Endothelial cell of umbilical vein (primary cell): ENCODE measurements at regions not wholly inside any gene's neighbourhood (a gene's known extent, or its start where the extent isn't known, plus 50 kb on each side); places are given as distances from the start of the nearest gene placed in this dataset.

ENCODE experiments used
- BruUV-seq: library from RNA; stranded (reverse); fragments of 400-500 nt; replicated peaks from 2 replicates; lab custom pipeline; 2021; lab: Mats Ljungman, UMichigan
- CTCF ChIA-PET: fragments of 300-600, 350-600 bp; sonication (Branson Sonifier 250); formaldehyde crosslinking; loops from one replicate; lab custom pipeline; 2021; ENCODE audit warnings: antibody characterized with exemption, inconsistent platforms; lab: Charles Lee
- POLR2A ChIA-PET: fragments of 300-600, 350-600 bp; sonication (Branson Sonifier 250); formaldehyde crosslinking; loops from one replicate; lab custom pipeline; 2021; ENCODE audit warnings: antibody characterized with exemption, inconsistent platforms; lab: Charles Lee
- DNase-seq: peaks from one replicate; pipeline ENCODE4 v3.0.0-alpha.2; 2011; ENCODE audit warnings: low read depth, low spot score
- FAIRE-seq: peaks from 2 replicates; lab custom pipeline; 2011; peaks lifted over from hg19 to GRCh38; lab: Jason Lieb, UNC
- H2AFZ ChIP-seq: 2 replicates; pipeline ENCODE4 v1.6.0; 2012; ENCODE audit warnings: low read depth, low read length, control low read depth, inconsistent platforms
- H3K27ac ChIP-seq: 2 replicates; pipeline ENCODE4 v1.5.1; 2011; ENCODE audit warnings: low read depth, mild to moderate bottlenecking, control low read depth, low read length, moderate library complexity; ENCODE audit not compliant: insufficient read depth
- H3K27me3 ChIP-seq, 2 experiments: 2 replicates each; pipeline versions ENCODE4 v1.6.0 to v1.6.1; 2011; ENCODE audit warnings: low read length in 2 of 2, mixed read lengths in 1 of 2; ENCODE audit not compliant: control insufficient read depth in 2 of 2, insufficient read depth in 2 of 2
- H3K36me3 ChIP-seq, 2 experiments: 2 replicates in 1 of 2; 3 replicates in 1 of 2; pipeline ENCODE4 v1.5.1; 2011; ENCODE audit warnings: low read length in 2 of 2, mild to moderate bottlenecking in 1 of 2, moderate library complexity in 1 of 2; ENCODE audit not compliant: control insufficient read depth in 2 of 2, insufficient read depth in 2 of 2; ENCODE audit errors: extremely low read depth in 1 of 2
- H3K4me1 ChIP-seq: 3 replicates; pipeline ENCODE4 v1.5.1; 2011; ENCODE audit warnings: mild to moderate bottlenecking, low read length; ENCODE audit not compliant: control insufficient read depth, insufficient read depth; ENCODE audit errors: extremely low read depth
- H3K4me2 ChIP-seq: 2 replicates; pipeline ENCODE4 v1.6.1; 2011; ENCODE audit warnings: low read length, control low read depth, mixed read lengths; ENCODE audit not compliant: insufficient read depth
- H3K4me3 ChIP-seq, 3 experiments: fragments of 200-600 bp in 1 of 3; sonication (generic), shearing (Covaris generic) in 1 of 3; replicated peaks in 1 of 3; 2 replicates each; pipeline ENCODE4 v1.5.1; 2011 to 2016; ENCODE audit warnings: control low read depth in 3 of 3, low read length in 3 of 3, mild to moderate bottlenecking in 2 of 3, inconsistent platforms in 1 of 3, low read depth in 1 of 3, moderate library complexity in 1 of 3; ENCODE audit not compliant: insufficient read depth in 1 of 3
- H3K79me2 ChIP-seq: 2 replicates; pipeline ENCODE4 v1.6.0; 2012; ENCODE audit warnings: low read length, inconsistent platforms; ENCODE audit not compliant: control insufficient read depth, insufficient read depth
- H3K9ac ChIP-seq: replicated peaks from 2 replicates; pipeline ENCODE3; 2011; ENCODE audit warnings: low read length, control low read depth; ENCODE audit not compliant: insufficient read depth; ENCODE audit errors: extremely low read depth
- H3K9me1 ChIP-seq: replicated peaks from 3 replicates; pipeline ENCODE4 v1.6.0; 2011; ENCODE audit warnings: mild to moderate bottlenecking, low read length; ENCODE audit not compliant: control insufficient read depth, insufficient read depth; ENCODE audit errors: extremely low read depth
- H3K9me3 ChIP-seq: replicated peaks from 2 replicates; pipeline ENCODE4 v1.5.1; 2012; ENCODE audit warnings: low read length, inconsistent platforms; ENCODE audit not compliant: control insufficient read depth, insufficient read depth
- H4K20me1 ChIP-seq: replicated peaks from 2 replicates; pipeline ENCODE3; 2011; ENCODE audit warnings: mild to moderate bottlenecking, low read length; ENCODE audit not compliant: control insufficient read depth, insufficient read depth; ENCODE audit errors: extremely low read depth
- EZH2 ChIP-seq: IDR thresholded peaks from 2 replicates; pipeline ENCODE4 v1.6.1; 2012; ENCODE audit warnings: borderline replicate concordance, low read depth, mild to moderate bottlenecking, moderate library complexity, low read length, inconsistent platforms; ENCODE audit not compliant: severe bottlenecking
- FOS ChIP-seq: IDR thresholded peaks from 2 replicates; pipeline ENCODE4 v1.6.1; 2011; ENCODE audit warnings: mild to moderate bottlenecking, low read length, moderate library complexity, borderline replicate concordance; ENCODE audit not compliant: insufficient read depth
- GATA2 ChIP-seq: IDR thresholded peaks from 2 replicates; pipeline ENCODE4 v1.7.0; 2011; ENCODE audit warnings: low read depth, mild to moderate bottlenecking, moderate library complexity, mixed read lengths, low read length; ENCODE audit not compliant: insufficient read length, insufficient read depth
- JUN ChIP-seq: IDR thresholded peaks from 2 replicates; pipeline ENCODE4 v1.6.1; 2011; ENCODE audit warnings: borderline replicate concordance, low read depth; ENCODE audit not compliant: insufficient read length, insufficient read depth
- dilution Hi-C: fragments of 300-500 bp; cut with MboI; formaldehyde crosslinking; loops from one replicate; pipeline ENCODE4 v1.15.0; 2019; ENCODE audit warnings: low sequenced_read_pairs; ENCODE audit not compliant: extremely low pct_ligation_motif_present
- intact Hi-C: fragments of 100-400 bp; cut with micrococcal nuclease; formaldehyde crosslinking; loops from one replicate; pipeline ENCODE4 v1.10.0; 2022
- TF ChIP-seq, protein P1 (sequence below), 2 donors: IDR thresholded peaks; 1 replicate in 1 of 2; 2 replicates in 1 of 2; pipeline ENCODE4 v1.5.1; 2011; ENCODE audit warnings: low read length in 2 of 2, mild to moderate bottlenecking in 2 of 2, moderate library complexity in 2 of 2, control low read depth in 1 of 2, inconsistent platforms in 1 of 2, low read depth in 1 of 2; ENCODE audit not compliant: insufficient read depth in 1 of 2; ENCODE audit errors: extremely low read depth in 1 of 2

- H3K4me1 ChIP-seq, result no peaks in the 10 kb centered on the region
- H3K9me3 ChIP-seq, result no peaks in the 10 kb centered on the region
- TF ChIP-seq JUN (no peak), GATA2 (no peak), FOS (no peak), EZH2 (no peak)
- TF ChIP-seq, protein P1, sequence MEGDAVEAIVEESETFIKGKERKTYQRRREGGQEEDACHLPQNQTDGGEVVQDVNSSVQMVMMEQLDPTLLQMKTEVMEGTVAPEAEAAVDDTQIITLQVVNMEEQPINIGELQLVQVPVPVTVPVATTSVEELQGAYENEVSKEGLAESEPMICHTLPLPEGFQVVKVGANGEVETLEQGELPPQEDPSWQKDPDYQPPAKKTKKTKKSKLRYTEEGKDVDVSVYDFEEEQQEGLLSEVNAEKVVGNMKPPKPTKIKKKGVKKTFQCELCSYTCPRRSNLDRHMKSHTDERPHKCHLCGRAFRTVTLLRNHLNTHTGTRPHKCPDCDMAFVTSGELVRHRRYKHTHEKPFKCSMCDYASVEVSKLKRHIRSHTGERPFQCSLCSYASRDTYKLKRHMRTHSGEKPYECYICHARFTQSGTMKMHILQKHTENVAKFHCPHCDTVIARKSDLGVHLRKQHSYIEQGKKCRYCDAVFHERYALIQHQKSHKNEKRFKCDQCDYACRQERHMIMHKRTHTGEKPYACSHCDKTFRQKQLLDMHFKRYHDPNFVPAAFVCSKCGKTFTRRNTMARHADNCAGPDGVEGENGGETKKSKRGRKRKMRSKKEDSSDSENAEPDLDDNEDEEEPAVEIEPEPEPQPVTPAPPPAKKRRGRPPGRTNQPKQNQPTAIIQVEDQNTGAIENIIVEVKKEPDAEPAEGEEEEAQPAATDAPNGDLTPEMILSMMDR (IDR thresholded peaks at IDR 0.05; ENCODE audit: extremely low read depth in 1 of 2, insufficient read depth in 1 of 2, low read depth in 1 of 2, low read length in 2 of 2), result no peak
- POLR2A ChIA-PET, result no interaction called here
- no peak overlapping the region for H2AFZ ChIP-seq
- FAIRE-seq (no peak), DNase-seq (no peak)
- no peak overlapping the region for H3K9ac ChIP-seq
- no peaks in the 10 kb centered on the region for H3K36me3 ChIP-seq
- no peaks in the 10 kb centered on the region for H3K79me2 ChIP-seq
- intact Hi-C loops, result no loop called here
- no peaks in the 10 kb centered on the region for H3K9me1 ChIP-seq
- no TSS peak for BruUV-seq
- no peaks in the 10 kb centered on the region for H3K27me3 ChIP-seq
- no peak overlapping the region for H3K27ac ChIP-seq
- H4K20me1 ChIP-seq, result no peaks in the 10 kb centered on the region
- H3K4me3 ChIP-seq, result no peak overlapping the region
- dilution Hi-C loops, result no loop called here
- CTCF ChIA-PET, result no interaction called here
- no peak overlapping the region for H3K4me2 ChIP-seq
Observed at GRCh38 chr2:16148632-16149348, 208.4 kb downstream of the MYCN start.
